ENCODE measurements at regions not wholly inside any gene's neighbourhood (a gene's known extent, or its start where the extent isn't known, plus 50 kb on each side); places are given as distances from the start of the nearest gene placed in this dataset.

- Mint-ChIP-seq H3K9me3 (peaks cover 24% of the 10 kb centered on the region), H3K4me3 (no peak overlapping the region), H3K36me3 (ENCODE audit: low read depth) (no peaks in the 10 kb centered on the region), H3K4me1 (ENCODE audit: low read depth) (no peaks in the 10 kb centered on the region), H3K27ac (no peak overlapping the region), H3K27me3 (no peaks in the 10 kb centered on the region)
- intact Hi-C loops (cut with micrococcal nuclease), result no loop called here
Measured at GRCh38 chr2:66813976-66814375, 379.1 kb downstream of the MEIS1 start.

GRCh38 chr2:66814916-66815315, 380.0 kb downstream of the MEIS1 start:
- Mint-ChIP-seq H3K4me3 (no peak overlapping the region), H3K27me3 (no peaks in the 10 kb centered on the region), H3K9me3 (peaks cover 34% of the 10 kb centered on the region), H3K27ac (no peak overlapping the region), H3K4me1 (ENCODE audit: low read depth) (no peaks in the 10 kb centered on the region), H3K36me3 (ENCODE audit: low read depth) (no peaks in the 10 kb centered on the region)
- intact Hi-C loops (cut with micrococcal nuclease), result no loop called here

GRCh38 chr2:66815886-66816285, 381.0 kb downstream of the MEIS1 start:
- H3K9me3 Mint-ChIP-seq, result peaks cover 44% of the 10 kb centered on the region
- no peak overlapping the region for H3K4me3 Mint-ChIP-seq
- no peaks in the 10 kb centered on the region for H3K36me3 Mint-ChIP-seq (ENCODE audit: low read depth)
- no peaks in the 10 kb centered on the region for H3K4me1 Mint-ChIP-seq (ENCODE audit: low read depth)
- no peak overlapping the region for H3K27ac Mint-ChIP-seq
- intact Hi-C loops (cut with micrococcal nuclease), result no loop called here
- no peaks in the 10 kb centered on the region for H3K27me3 Mint-ChIP-seq

- Mint-ChIP-seq H3K27ac (no peak overlapping the region), H3K4me1 (ENCODE audit: low read depth) (no peaks in the 10 kb centered on the region), H3K9me3 (peaks cover 35% of the 10 kb centered on the region), H3K27me3 (no peaks in the 10 kb centered on the region), H3K36me3 (ENCODE audit: low read depth) (no peaks in the 10 kb centered on the region), H3K4me3 (no peak overlapping the region)
- intact Hi-C loops (cut with micrococcal nuclease), result no loop called here
Measured at GRCh38 chr2:66821168-66821567, 386.2 kb downstream of the MEIS1 start.

GRCh38 chr2:66822186-66822585, 387.3 kb downstream of the MEIS1 start:
- Mint-ChIP-seq H3K4me1 (ENCODE audit: low read depth) (no peaks in the 10 kb centered on the region), H3K27me3 (no peaks in the 10 kb centered on the region), H3K4me3 (no peak overlapping the region), H3K27ac (no peak overlapping the region), H3K36me3 (ENCODE audit: low read depth) (no peaks in the 10 kb centered on the region), H3K9me3 (peaks cover 35% of the 10 kb centered on the region)
- intact Hi-C loops (cut with micrococcal nuclease), result no loop called here

- intact Hi-C loops (cut with micrococcal nuclease), result no loop called here
- no peaks in the 10 kb centered on the region for H3K4me1 Mint-ChIP-seq (ENCODE audit: low read depth)
- H3K27me3 Mint-ChIP-seq, result no peaks in the 10 kb centered on the region
- H3K36me3 Mint-ChIP-seq (ENCODE audit: low read depth), result no peaks in the 10 kb centered on the region
- no peak overlapping the region for H3K27ac Mint-ChIP-seq
- no peak overlapping the region for H3K4me3 Mint-ChIP-seq
- H3K9me3 Mint-ChIP-seq, result peaks cover 29% of the 10 kb centered on the region
Measured at GRCh38 chr2:66824926-66825325, 390.0 kb downstream of the MEIS1 start.

- Mint-ChIP-seq H3K4me3 (no peak overlapping the region), H3K27me3 (no peaks in the 10 kb centered on the region), H3K9me3 (peaks cover 8% of the 10 kb centered on the region), H3K36me3 (ENCODE audit: low read depth) (no peaks in the 10 kb centered on the region), H3K4me1 (ENCODE audit: low read depth) (no peaks in the 10 kb centered on the region), H3K27ac (no peak overlapping the region)
- intact Hi-C loops (cut with micrococcal nuclease), result no loop called here
Measured at GRCh38 chr2:66827851-66828250, 392.9 kb downstream of the MEIS1 start.

GRCh38 chr2:66828876-66829275, 394.0 kb downstream of the MEIS1 start:
- Mint-ChIP-seq H3K4me3 (no peak overlapping the region), H3K4me1 (ENCODE audit: low read depth) (no peaks in the 10 kb centered on the region), H3K27me3 (no peaks in the 10 kb centered on the region), H3K9me3 (peaks cover 8% of the 10 kb centered on the region), H3K36me3 (ENCODE audit: low read depth) (no peaks in the 10 kb centered on the region), H3K27ac (no peak overlapping the region)
- intact Hi-C loops (cut with micrococcal nuclease), result no loop called here

- H3K4me1 Mint-ChIP-seq (ENCODE audit: low read depth), result no peaks in the 10 kb centered on the region
- no peak overlapping the region for H3K4me3 Mint-ChIP-seq
- intact Hi-C loops (cut with micrococcal nuclease), result no loop called here
- H3K27me3 Mint-ChIP-seq, result no peaks in the 10 kb centered on the region
- H3K9me3 Mint-ChIP-seq, result peaks cover 8% of the 10 kb centered on the region
- H3K27ac Mint-ChIP-seq, result no peak overlapping the region
- H3K36me3 Mint-ChIP-seq (ENCODE audit: low read depth), result no peaks in the 10 kb centered on the region
Measured at GRCh38 chr2:66830881-66831280, 396.0 kb downstream of the MEIS1 start.

GRCh38 chr2:66832646-66833435, 397.9 kb downstream of the MEIS1 start:
- no peaks in the 10 kb centered on the region for H3K4me1 Mint-ChIP-seq (ENCODE audit: low read depth)
- H3K27ac Mint-ChIP-seq, result no peak overlapping the region
- intact Hi-C loops (cut with micrococcal nuclease), result no loop called here
- H3K9me3 Mint-ChIP-seq, result peaks cover 8% of the 10 kb centered on the region
- no peaks in the 10 kb centered on the region for H3K27me3 Mint-ChIP-seq
- no peak overlapping the region for H3K4me3 Mint-ChIP-seq
- no peaks in the 10 kb centered on the region for H3K36me3 Mint-ChIP-seq (ENCODE audit: low read depth)

- H3K4me1 Mint-ChIP-seq (ENCODE audit: low read depth), result no peaks in the 10 kb centered on the region
- H3K27me3 Mint-ChIP-seq, result no peaks in the 10 kb centered on the region
- H3K27ac Mint-ChIP-seq, result no peak overlapping the region
- intact Hi-C loops (cut with micrococcal nuclease), result no loop called here
- H3K9me3 Mint-ChIP-seq, result no peaks in the 10 kb centered on the region
- H3K36me3 Mint-ChIP-seq (ENCODE audit: low read depth), result no peaks in the 10 kb centered on the region
- H3K4me3 Mint-ChIP-seq, result no peak overlapping the region
Measured at GRCh38 chr2:66834859-66835258, 399.9 kb downstream of the MEIS1 start.

GRCh38 chr2:66836851-66837250, 401.9 kb downstream of the MEIS1 start:
- Mint-ChIP-seq H3K27ac (no peak overlapping the region), H3K4me1 (ENCODE audit: low read depth) (no peaks in the 10 kb centered on the region), H3K27me3 (no peaks in the 10 kb centered on the region), H3K36me3 (ENCODE audit: low read depth) (no peaks in the 10 kb centered on the region), H3K4me3 (no peak overlapping the region), H3K9me3 (no peaks in the 10 kb centered on the region)
- intact Hi-C loops (cut with micrococcal nuclease), result no loop called here

- H3K9me3 Mint-ChIP-seq, result no peaks in the 10 kb centered on the region
- H3K4me1 Mint-ChIP-seq (ENCODE audit: low read depth), result no peaks in the 10 kb centered on the region
- H3K36me3 Mint-ChIP-seq (ENCODE audit: low read depth), result no peaks in the 10 kb centered on the region
- H3K27me3 Mint-ChIP-seq, result no peaks in the 10 kb centered on the region
- intact Hi-C loops (cut with micrococcal nuclease), result no loop called here
- H3K27ac Mint-ChIP-seq, result no peak overlapping the region
- no peak overlapping the region for H3K4me3 Mint-ChIP-seq
Measured at GRCh38 chr2:66839551-66840320, 404.8 kb downstream of the MEIS1 start.

GRCh38 chr2:66840321-66841002, 405.5 kb downstream of the MEIS1 start:
- no peaks in the 10 kb centered on the region for H3K4me1 Mint-ChIP-seq (ENCODE audit: low read depth)

More at GRCh38 chr2:66840321-66841002, 405.5 kb downstream of the MEIS1 start:
- no peak overlapping the region for H3K27ac Mint-ChIP-seq
- no peaks in the 10 kb centered on the region for H3K27me3 Mint-ChIP-seq
- H3K4me3 Mint-ChIP-seq, result no peak overlapping the region
- H3K36me3 Mint-ChIP-seq (ENCODE audit: low read depth), result no peaks in the 10 kb centered on the region
- intact Hi-C loops (cut with micrococcal nuclease), result no loop called here
- no peaks in the 10 kb centered on the region for H3K9me3 Mint-ChIP-seq

Data from dendritic cell treated with granulocyte-macrophage colony-stimulating factor and Interleukin-4, amounts not matched to agents 40 ng/mL and 50 ng/mL, for 4 days (primary cell).